ENCODE measurements at regions not wholly inside any gene's neighbourhood (a gene's known extent, or its start where the extent isn't known, plus 50 kb on each side); places are given as distances from the start of the nearest gene placed in this dataset.
"Not testable (repeated sequence)": the region's sequence is repeated elsewhere in the genome, so short reads cannot be mapped to it uniquely, and the experiment has no call there.

- DNase-seq, result no peak
Observed at GRCh38 chr16:88309174-88309907, 73.4 kb upstream of the ZNF469 start.

- no peak for DNase-seq
Observed at GRCh38 chr16:88309908-88310265, 72.9 kb upstream of the ZNF469 start.

DNA sequence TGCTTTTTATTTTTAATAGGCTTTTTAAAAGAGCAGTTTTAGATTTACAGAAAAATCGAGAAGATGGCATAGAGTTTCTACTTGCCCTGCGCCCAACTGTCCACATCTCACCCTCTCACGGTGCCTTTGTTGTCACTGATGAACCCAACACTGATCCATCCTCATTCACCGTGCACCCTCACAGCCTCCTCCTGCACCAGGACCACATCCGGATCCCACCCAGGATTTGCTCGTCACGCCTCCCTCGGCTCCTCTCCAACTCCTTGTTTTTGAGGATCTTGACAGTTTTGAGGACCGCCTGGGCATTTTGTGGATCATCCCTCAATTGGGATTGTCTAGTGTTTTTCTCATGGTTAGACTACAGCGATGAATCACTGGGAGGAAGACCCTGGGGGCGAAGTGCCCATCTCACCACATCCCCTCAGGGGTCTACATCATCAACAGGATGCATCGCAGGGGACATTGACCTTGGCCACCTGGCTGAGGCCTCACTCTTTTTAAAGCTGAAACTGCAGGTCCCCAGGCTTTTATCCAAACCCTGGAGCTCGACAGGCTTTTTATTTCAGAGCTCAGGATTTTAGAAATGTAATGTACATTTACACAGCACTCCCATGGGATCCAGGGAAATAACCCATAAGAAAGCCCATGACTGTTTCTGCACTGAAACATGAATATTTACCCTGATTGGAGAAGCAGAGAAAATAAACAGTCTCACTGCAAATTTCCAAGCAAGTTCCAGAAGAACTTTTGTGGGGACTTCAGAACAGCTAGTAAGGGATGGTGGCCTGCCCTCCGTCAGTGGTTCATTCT, 71.8 kb upstream of the ZNF469 start:
- no peak for DNase-seq

- not testable (repeated sequence) for DNase-seq
Observed at GRCh38 chr16:88311860-88312259, 70.9 kb upstream of the ZNF469 start.

DNA sequence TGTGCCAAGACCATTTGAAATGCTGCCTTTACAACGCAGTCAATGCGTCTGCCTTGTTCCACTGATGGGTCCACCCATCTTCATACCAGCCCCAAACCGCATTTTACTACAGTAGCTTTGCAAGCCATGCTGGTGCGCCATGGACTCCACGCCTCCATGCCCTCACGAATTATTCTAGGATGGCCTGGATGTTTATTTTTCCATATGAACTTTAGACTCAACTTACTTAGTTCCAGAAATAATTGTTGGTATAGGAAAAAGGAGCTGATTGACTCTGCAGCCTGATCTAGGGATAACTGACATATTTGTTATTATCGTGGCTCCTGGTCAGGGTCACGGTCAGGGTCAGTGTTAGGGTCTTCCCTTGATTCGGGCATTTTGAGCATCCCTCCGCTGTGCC, 70.0 kb upstream of the ZNF469 start:
- DNase-seq, result no peak

DNA sequence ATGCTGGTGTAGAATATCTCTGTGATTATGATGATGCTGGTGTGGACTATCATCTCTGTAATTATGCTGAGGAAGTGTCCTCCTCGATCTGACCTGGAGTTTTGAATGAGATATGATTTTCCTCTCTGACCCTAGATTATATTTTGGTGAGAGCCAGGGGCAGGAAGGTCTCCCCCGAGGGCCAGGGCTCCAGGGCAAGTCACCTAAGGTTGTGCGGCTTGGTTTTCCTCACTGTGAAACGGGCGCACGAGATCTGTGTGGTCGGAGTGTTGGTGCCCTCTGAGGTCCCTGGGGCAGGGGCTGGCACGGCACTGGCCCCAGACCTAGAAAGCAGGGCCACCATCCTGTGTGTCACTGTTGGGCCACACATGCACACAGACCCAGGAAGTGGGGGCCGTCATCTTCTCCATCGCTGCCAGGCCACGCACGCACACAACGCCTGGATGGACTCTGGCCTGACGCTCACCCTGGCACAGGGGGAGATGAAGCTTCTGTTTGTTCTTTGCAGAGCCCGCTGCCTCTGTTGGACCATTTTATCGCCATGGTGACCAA, 67.7 kb upstream of the ZNF469 start:
- no peak for DNase-seq

GRCh38 chr16:88315543-88316105, 67.1 kb upstream of the ZNF469 start:
- no peak for DNase-seq

GRCh38 chr16:88316151-88316550, 66.6 kb upstream of the ZNF469 start:
- DNase-seq, result no peak

- no peak for DNase-seq
Observed at GRCh38 chr16:88316941-88317612, 65.7 kb upstream of the ZNF469 start.

GRCh38 chr16:88317613-88317965, 65.2 kb upstream of the ZNF469 start:
- no peak for DNase-seq

DNA sequence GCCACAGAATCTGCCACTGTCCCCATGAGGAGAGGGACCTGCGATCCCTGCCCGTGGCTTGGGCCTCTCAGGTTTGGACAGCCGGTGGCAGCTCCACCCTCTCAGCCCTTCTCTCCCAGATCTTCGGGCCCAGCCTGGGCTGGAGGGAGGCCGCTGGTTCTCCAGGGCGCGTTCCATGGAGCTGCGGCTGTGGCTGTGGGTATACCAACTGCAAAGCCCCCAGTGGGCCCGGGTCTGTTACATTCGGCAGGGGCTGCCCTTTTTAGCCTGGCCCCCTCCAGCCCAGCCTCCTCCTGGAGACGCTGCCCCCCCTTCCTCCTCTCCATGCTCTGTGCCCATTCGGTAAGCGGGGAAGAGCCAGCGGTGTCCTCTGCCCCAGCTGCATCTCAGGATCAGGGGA, 64.7 kb upstream of the ZNF469 start:
- no peak for DNase-seq

GRCh38 chr16:88318521-88318920, 64.2 kb upstream of the ZNF469 start:
- no peak for DNase-seq

DNA sequence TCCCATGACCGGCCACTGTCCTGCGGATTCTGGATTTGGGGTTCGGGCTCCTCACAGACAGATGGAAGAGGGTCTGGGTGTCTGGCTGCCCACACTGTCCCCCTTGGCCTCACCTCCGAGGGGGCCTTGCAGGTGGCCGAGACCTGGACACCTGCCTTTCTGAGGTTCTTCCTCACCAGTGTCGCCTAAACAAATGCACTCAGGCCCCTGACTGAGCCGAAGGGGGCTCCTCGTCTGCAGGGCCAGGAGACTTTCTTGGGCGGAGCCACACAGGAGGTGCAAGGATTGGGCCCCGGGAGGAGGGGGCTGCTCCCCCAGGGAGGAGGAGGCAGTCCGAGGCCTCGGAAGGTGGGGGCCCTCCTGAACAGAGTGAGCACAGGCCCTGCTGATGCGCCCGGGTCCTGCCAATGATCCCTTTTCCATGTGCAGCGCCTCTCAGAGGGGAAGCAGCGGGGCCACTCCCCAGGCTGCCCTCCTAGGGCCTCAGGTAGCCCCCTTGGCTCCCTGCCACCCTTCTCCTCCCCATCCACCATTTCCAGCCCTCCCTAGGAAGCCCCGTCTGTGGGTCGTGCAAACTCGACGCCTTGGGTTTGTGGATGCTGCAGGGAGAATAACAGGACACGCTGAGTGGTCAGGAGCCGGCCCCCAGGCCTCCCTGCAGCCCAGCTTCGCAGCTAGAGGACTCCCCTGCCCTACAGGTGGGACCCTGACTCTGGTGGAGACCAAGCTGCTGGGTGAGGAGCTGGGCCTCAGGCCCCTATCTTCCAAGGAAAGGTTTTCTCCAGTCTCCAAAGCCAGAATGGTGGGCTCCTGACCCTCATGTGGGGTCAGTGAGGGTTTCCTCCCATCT, 63.4 kb upstream of the ZNF469 start:
- DNase-seq, result no peak

DNA sequence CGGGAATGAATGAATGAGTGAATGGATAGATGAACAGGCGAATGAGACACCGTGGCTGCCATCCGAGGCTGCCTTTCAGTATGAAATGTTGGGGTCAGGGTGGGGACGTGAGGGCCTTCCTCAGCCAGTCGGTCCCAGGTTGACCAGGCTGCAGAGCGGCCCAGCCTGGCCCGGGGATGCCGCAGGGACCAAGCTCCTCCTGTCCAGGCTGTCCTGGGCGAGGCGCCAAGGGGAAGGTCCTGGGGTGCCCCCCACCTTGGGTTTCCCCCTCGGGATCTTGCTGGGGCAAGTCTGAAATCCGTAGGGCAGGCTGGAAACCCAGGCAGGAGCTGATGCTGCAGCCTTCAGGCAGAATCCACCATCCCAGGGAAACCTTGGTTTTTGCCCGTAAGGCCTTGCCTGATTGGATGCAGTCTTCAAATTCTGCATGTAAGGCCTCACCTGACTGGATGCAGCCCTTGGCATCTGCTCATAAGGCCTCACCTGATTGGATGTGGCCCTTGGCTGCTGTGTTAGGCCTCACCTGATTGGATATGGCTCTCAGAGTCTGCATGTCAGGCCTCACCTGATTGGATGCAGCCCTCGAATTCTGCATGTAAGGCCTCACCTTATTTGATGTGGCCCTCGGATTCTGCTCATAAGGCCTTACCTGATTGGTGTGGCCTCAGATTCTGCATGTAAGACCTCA, 61.7 kb upstream of the ZNF469 start:
- DNase-seq, result no peak

DNA sequence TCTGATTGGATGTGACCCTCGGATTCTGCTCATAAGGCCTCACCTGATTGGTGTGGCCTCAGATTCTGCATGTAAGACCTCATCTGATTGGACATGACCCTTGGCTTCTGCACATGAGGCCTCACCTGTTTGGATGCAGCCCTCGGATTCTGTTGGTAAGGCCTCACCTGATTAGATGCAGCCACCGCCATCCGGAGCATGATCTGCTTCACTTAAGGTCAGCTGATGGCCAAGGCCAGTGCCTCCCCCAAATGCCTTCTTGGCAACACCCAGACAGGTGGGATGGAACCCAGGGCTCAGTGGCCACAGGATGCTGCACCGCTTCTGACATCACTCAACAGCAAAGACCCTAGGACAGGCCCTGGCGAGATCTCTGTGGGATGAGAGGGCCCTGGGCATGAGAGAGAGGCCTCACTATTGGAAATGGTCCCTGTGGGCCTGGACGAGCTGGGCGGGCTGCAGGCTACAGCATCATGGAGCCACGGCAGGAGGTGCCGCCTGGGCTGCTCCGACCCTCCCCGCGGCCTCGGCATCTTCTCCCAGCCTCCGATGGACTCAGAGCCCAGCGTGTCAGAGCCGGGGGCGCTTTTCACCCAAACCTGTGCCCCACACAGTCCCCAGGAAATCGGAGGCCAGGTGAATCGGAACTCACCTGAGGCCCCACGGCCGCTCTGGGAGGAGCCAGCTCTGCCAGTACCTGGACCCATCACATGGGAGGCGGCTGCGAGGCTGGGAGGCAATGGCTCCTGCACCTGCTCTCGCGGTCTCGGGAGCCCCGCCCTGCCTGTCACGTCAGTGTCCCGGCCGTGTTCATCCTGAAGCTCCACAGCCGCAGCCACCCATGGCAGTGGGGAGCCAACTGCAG, 60.9 kb upstream of the ZNF469 start:
- DNase-seq, result no peak

GRCh38 chr16:88322500-88322970, 60.2 kb upstream of the ZNF469 start:
- no peak for DNase-seq

- no peak for DNase-seq
Observed at GRCh38 chr16:88323041-88323440, 59.7 kb upstream of the ZNF469 start.

DNA sequence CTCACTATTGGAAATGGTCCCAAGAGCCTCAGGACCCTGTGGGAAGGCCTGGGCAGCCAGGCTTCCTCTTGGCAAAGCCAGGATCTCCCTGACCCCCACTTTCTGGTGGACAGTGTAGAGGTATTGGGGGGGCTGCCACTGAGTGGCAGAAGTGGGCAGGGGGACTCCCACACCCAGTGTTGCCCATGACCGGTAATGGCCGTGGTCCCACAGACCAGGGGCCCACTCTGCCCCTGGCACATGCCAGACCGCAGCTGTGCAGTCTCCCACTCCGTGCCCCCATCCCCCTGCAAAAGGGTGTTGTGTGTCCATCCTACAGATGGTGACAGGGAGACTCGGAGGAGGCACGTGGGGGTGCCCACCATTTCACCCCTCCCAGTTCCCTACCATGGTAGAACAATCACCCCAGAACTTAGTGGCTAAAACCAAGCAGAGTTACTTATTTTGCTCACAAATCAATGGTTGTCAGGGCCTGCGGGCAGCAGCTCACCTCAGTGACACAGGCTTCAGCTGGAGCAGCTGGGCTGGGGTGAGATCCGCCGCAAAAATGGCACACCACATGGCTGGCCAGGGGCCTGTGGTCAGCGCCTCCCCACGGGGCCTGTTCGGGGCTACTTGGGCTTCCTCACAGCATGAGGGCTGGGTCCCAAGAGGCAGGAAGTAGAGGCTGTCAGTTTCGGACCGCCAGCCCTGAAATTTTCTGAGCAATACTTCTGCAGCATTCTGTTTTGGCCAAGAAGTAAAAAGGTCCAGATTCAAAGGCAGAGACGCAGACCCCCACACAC, 59.0 kb upstream of the ZNF469 start:
- no peak for DNase-seq

DNA sequence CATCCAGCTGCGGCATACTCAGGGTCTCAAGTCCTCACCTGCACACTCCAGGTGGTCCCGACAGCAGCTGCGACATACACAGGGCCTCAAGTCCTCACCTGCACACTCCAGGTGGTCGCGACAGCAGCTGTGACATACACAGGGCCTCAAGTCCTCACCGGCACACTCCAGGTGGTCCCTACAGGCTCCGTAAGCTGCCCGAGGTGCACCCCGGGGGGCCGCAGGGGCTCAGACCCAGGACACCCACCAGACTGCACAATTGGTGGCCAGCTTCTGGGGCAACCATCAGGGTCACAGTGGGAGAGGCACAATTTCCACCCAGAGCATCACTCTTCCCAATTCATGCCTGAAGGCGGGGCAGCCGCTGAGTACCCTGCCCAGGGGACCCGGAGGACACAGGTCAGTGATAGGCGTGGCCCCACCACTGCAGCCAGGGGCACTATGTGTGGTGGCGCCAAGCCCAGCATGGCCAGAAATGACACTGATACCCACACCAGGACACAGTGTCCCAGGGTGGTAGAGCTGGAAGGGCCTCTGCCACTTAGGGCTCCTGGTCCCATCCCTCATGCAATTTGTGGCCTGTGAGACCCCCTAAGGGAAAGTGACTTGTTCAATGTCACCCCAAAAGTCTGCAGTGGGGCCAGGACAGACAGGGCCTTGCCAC, 57.5 kb upstream of the ZNF469 start:
- no peak for DNase-seq
